ENCODE measurements at regions not wholly inside any gene's neighbourhood (a gene's known extent, or its start where the extent isn't known, plus 50 kb on each side); places are given as distances from the start of the nearest gene placed in this dataset.

- Histone ChIP-seq H3K36me3 (replicated peaks in 1 of 2; ENCODE audit: insufficient read depth in 1 of 2, low read depth in 2 of 2) (no peaks in the 10 kb centered on the region), H3K9me3 (no peaks in the 10 kb centered on the region), H3K4me3 (no peak overlapping the region), H3K27me3 (no peaks in the 10 kb centered on the region), H3K27ac (no peak overlapping the region), H3K4me1 (no peaks in the 10 kb centered on the region)
- TF ChIP-seq CTCF (IDR thresholded peaks at IDR 0.05) (peak; percentile 56 to 86 (median 65)), POLR2A (IDR thresholded peaks at IDR 0.05) (no peak)
- ATAC-seq, result peak; percentile 70
- WGBS, 2 donors, result 58 to 60% methylated on average over 6 of the region's 6 CpGs
- peak; percentile 58 to 80 (median 70) for DNase-seq
- intact Hi-C loops (cut with DNase I), result loop anchor here (10.0 kb wide), 1 partner anchor 100 kb away; no protein-coding TSS in a partner anchor
Observed at GRCh38 chr5:168114444-168115017, 176.9 kb upstream of the WWC1 start.

GRCh38 chr5:168117469-168117868 lies 174.0 kb upstream of the WWC1 start:
- Histone ChIP-seq H3K27me3 (no peaks in the 10 kb centered on the region), H3K4me1 (no peaks in the 10 kb centered on the region), H3K36me3 (replicated peaks in 1 of 2; ENCODE audit: insufficient read depth in 1 of 2, low read depth in 2 of 2) (no peaks in the 10 kb centered on the region), H3K27ac (no peak overlapping the region), H3K4me3 (no peak overlapping the region), H3K9me3 (no peaks in the 10 kb centered on the region)
- intact Hi-C loops (cut with DNase I), result loop anchor here (10.0 kb wide), 1 partner anchor 97 kb away; no protein-coding TSS in a partner anchor
- TF ChIP-seq POLR2A (IDR thresholded peaks at IDR 0.05) (no peak), CTCF (IDR thresholded peaks at IDR 0.05) (no peak)
- ATAC-seq, result no peak
- 91% methylated on average over 5 of the region's 5 CpGs for WGBS, 2 donors
- DNase-seq, result no peak

GRCh38 chr5:168118042-168118668 lies 173.3 kb upstream of the WWC1 start:
- no peak for ATAC-seq
- Histone ChIP-seq H3K27me3 (no peaks in the 10 kb centered on the region), H3K27ac (no peak overlapping the region), H3K4me3 (no peak overlapping the region), H3K4me1 (no peaks in the 10 kb centered on the region), H3K36me3 (replicated peaks in 1 of 2; ENCODE audit: insufficient read depth in 1 of 2, low read depth in 2 of 2) (no peaks in the 10 kb centered on the region), H3K9me3 (no peaks in the 10 kb centered on the region)
- intact Hi-C loops (cut with DNase I), result loop anchor here (10.0 kb wide), 1 partner anchor 97 kb away; no protein-coding TSS in a partner anchor
- 32 to 55% methylated on average over 6 to 16 of the region's 16 CpGs for WGBS, 2 donors
- no peak for TF ChIP-seq POLR2A (IDR thresholded peaks at IDR 0.05)
- peak in 1 of 4 donors; percentile 19 for DNase-seq

- H3K4me3 ChIP-seq, result no peak overlapping the region
- ATAC-seq (no peak), DNase-seq (no peak)
- H3K27me3 ChIP-seq, result no peaks in the 10 kb centered on the region
- no peak for TF ChIP-seq POLR2A (IDR thresholded peaks at IDR 0.05)
- TF ChIP-seq CTCF (IDR thresholded peaks at IDR 0.05), result no peak
- no peaks in the 10 kb centered on the region for H3K9me3 ChIP-seq
- H3K36me3 ChIP-seq (replicated peaks in 1 of 2; ENCODE audit: insufficient read depth in 1 of 2, low read depth in 2 of 2), result no peaks in the 10 kb centered on the region
- 64 to 68% methylated on average over 10 of the region's 10 CpGs for WGBS, 2 donors
- no peak overlapping the region for H3K27ac ChIP-seq
- intact Hi-C loops (cut with DNase I), result no loop called here
- no peaks in the 10 kb centered on the region for H3K4me1 ChIP-seq
Observed at GRCh38 chr5:168120401-168121137, 170.9 kb upstream of the WWC1 start.

GRCh38 chr5:168121138-168121494 lies 170.3 kb upstream of the WWC1 start:
- Histone ChIP-seq H3K36me3 (replicated peaks in 1 of 2; ENCODE audit: insufficient read depth in 1 of 2, low read depth in 2 of 2) (no peaks in the 10 kb centered on the region), H3K27me3 (no peaks in the 10 kb centered on the region), H3K27ac (no peak overlapping the region), H3K4me3 (no peak overlapping the region), H3K4me1 (no peaks in the 10 kb centered on the region), H3K9me3 (no peaks in the 10 kb centered on the region)
- WGBS, 2 donors, result 84 to 91% methylated on average over 4 of the region's 4 CpGs
- no peak for TF ChIP-seq CTCF (IDR thresholded peaks at IDR 0.05)
- no peak for TF ChIP-seq POLR2A (IDR thresholded peaks at IDR 0.05)
- DNase-seq (no peak), ATAC-seq (no peak)
- intact Hi-C loops (cut with DNase I), result no loop called here
